NCI-H2107 (cell line): ENCODE measurements at regions not wholly inside any gene's neighbourhood (a gene's known extent, or its start where the extent isn't known, plus 50 kb on each side); places are given as distances from the start of the nearest gene placed in this dataset.
"Not testable (repeated sequence)": the region's sequence is repeated elsewhere in the genome, so short reads cannot be mapped to it uniquely, and the experiment has no call there.

Experiments
- DNase-seq: peaks from one replicate; lab custom pipeline; 2025; lab: John Stamatoyannopoulos, UW

- DNase-seq: not testable (repeated sequence)
These were observed 94.0 kb upstream of the NIPBL start for GRCh38 chr5:36782612-36783011.

DNA sequence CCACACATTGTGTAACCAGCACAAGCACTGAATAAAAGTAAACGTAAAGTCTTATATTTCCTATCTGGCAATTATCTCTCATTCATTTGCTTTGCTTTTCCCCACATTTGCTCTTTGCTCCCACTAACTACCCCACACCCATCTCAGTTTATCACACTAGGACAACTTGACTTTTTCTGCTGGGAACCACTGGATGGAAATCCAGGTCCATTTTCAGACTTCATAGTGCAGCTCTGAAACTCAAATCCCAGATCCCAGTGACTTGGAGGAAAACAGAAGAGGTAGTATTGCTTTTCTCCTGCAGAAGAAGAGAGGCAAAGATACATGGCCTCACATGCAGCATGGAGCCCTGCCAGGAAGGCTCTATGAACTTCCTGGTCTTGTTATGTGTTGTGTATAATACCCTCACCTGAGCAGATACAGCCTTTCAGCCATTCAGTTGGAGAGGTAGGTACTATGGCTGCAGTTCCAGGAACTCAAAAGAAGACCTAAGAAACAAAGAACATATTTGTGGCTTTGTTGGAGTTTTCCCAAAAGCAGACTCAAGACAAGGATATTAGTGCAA is 90.0 kb upstream of the NIPBL start:
- DNase-seq: no peak

DNA sequence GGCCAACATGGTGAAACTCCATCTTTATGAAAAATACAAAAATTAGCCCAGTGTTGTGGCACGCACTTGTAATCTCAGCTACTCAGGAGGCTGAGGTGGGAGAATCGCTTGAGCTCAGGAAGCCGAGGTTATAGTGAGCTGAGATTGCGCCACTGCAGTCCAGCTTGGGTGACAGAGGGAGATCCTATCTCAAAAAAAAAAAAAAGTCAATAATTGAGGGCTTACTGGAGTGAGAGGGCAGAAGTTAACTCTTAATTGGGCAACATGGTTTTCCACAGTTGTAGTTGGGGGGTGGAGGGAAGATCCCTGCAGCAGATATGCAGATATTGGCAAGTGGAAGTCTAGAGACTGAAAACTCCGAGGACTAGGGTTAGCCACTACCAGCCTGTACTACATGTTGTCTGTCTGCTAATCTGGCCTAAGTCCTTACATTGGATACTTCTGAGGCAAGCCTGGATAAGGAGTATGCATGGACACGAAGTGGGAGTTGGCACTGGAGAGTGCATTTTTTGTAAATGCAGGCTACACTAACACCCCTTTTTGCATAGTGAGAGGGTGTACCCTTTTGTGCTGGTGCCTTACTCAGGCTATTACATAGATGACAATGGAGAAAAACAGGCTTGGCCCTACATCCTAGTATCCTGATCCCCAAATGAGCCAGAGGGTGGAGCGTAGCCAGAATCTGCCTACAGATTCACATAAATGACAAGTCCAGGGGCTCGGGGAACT is 89.0 kb upstream of the NIPBL start:
- no peak for DNase-seq

GRCh38 chr5:36790847-36791246 is 85.7 kb upstream of the NIPBL start:
- DNase-seq: no peak

DNA sequence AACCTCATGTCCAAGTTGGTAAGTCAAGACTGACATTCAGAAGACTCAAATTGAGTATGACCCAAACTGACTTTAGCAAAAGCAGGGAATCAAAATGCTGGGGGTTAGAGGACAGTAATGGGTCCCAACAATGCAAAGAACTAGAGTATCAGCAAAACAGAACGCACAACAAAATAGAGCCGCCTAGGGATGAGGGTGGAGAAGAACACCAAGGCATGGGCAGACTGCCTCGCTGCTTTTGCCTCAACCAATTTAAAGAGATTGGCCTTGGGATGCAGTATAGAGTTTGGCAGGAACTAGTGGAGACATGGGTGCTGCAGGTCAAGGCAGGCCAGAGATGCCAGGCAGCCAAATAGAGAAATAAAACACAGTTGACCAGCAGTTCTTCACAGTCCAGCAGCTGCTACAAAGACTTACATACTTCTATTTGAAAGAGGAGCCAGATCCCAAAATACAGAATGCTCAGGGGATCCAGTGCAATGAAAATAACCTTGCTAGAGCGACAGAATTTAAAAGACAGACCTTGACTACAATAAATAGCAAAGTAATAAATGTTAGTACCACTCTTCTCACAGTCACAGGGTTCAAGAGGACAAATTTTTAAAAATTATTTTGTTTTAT is 83.9 kb upstream of the NIPBL start:
- no peak for DNase-seq

DNA sequence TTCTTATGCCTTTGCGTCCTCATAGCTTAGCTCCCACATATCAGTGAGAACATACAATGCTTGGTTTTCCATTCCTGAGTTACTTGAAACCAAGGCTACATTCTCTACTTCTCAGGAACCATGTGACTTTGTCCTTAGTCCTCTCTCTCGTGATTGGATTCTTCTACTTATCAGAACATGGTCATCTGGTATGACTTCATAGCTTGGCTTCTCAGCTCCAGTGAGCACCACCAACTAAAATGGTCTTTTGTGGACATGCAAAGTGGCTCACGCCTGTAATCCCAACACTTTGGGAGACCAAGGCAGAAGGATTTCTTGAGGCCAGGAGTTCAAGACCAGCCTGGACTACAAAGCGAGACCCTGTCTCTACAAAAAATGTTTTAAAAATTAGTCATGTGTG is 81.2 kb upstream of the NIPBL start:
- no peak for DNase-seq

GRCh38 chr5:36796155-36796554 is 80.4 kb upstream of the NIPBL start:
- no peak for DNase-seq

- DNase-seq: no peak
These were observed 75.0 kb upstream of the NIPBL start for GRCh38 chr5:36801523-36801922.

GRCh38 chr5:36802187-36802586 is 74.4 kb upstream of the NIPBL start:
- DNase-seq: no peak

GRCh38 chr5:36813249-36813648 is 63.3 kb upstream of the NIPBL start:
- not testable (repeated sequence) for DNase-seq

- no peak for DNase-seq
These were observed 60.7 kb upstream of the NIPBL start for GRCh38 chr5:36815871-36816270.

DNA sequence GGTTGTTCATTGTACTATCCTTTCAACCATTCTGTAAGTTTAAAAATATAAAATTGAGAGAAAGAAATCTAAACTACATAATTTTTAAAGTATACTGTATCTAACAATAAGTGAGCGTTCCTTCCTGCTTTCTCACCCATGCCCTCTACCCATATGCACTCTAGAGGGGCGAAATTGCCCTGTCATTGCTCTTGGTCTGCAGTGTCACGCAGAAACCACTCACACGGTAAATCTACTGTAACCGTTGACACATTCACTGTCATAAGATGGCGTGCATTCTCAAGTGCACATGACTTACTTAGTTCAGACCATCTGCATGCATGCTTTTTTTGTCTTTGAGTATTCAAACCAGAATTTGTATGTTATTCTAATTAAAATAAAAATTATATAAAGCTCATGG is 55.7 kb upstream of the NIPBL start:
- DNase-seq: peak; percentile 16

- no peak for DNase-seq
These were observed 49.9 kb upstream of the NIPBL start for GRCh38 chr5:36826694-36827093.
